PFSK-1 (cell line): ENCODE measurements at regions not wholly inside any gene's neighbourhood (a gene's known extent, or its start where the extent isn't known, plus 50 kb on each side); places are given as distances from the start of the nearest gene placed in this dataset.

Experiments
- FOXP2 ChIP-seq: optimal IDR thresholded peaks from 2 replicates; pipeline ENCODE3; 2011; ENCODE audit warnings: borderline replicate concordance, control low read depth, inconsistent platforms; ENCODE audit not compliant: insufficient read depth; ENCODE audit errors: extremely low read length, extremely low read depth
- POLR2AphosphoS5 ChIP-seq: IDR thresholded peaks from 2 replicates; pipeline ENCODE4 v1.6.1; 2012; ENCODE audit warnings: low read depth, mild to moderate bottlenecking, control low read depth, low read length, moderate library complexity
- SIN3A ChIP-seq: IDR thresholded peaks from 2 replicates; pipeline ENCODE4 v1.6.1; 2012; ENCODE audit warnings: mild to moderate bottlenecking, low read length, moderate library complexity, borderline replicate concordance; ENCODE audit not compliant: insufficient read depth
- TAF1 ChIP-seq: IDR thresholded peaks from 2 replicates; pipeline ENCODE4 v1.6.1; 2012; ENCODE audit warnings: low read length, control low read depth, borderline replicate concordance; ENCODE audit not compliant: insufficient read depth
- TF ChIP-seq, protein P1 (sequence below), 2 experiments: IDR thresholded peaks; 2 replicates each; pipeline versions ENCODE4 v1.6.1 to v1.8.0; 2011 to 2012; ENCODE audit warnings: low read depth in 2 of 2, low read length in 2 of 2, control low read depth in 1 of 2, inconsistent platforms in 1 of 2, mild to moderate bottlenecking in 1 of 2, moderate library complexity in 1 of 2; ENCODE audit not compliant: insufficient read depth in 1 of 2

DNA sequence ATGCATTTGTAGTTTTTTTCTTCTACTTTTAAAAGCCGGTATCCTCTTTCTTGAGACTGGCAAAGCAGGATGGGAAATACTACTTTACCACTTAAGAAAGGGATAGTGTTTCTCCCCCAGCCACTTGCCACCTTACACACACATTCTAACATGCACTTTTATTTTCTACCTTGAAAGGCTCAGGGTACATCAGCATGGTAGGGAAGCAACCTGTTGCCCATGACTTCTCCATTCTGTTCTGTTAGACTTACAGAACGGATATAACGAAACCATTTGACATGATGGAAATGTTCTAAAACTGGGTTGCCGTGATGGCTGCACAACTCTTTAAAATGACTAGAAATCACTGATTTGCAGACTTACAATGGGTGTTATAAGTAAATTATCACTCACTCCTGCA lies 405.5 kb downstream of the SHQ1 start:
- TF ChIP-seq TAF1 (no peak), POLR2AphosphoS5 (no peak), SIN3A (no peak), FOXP2 (no peak)
- TF ChIP-seq, protein P1, sequence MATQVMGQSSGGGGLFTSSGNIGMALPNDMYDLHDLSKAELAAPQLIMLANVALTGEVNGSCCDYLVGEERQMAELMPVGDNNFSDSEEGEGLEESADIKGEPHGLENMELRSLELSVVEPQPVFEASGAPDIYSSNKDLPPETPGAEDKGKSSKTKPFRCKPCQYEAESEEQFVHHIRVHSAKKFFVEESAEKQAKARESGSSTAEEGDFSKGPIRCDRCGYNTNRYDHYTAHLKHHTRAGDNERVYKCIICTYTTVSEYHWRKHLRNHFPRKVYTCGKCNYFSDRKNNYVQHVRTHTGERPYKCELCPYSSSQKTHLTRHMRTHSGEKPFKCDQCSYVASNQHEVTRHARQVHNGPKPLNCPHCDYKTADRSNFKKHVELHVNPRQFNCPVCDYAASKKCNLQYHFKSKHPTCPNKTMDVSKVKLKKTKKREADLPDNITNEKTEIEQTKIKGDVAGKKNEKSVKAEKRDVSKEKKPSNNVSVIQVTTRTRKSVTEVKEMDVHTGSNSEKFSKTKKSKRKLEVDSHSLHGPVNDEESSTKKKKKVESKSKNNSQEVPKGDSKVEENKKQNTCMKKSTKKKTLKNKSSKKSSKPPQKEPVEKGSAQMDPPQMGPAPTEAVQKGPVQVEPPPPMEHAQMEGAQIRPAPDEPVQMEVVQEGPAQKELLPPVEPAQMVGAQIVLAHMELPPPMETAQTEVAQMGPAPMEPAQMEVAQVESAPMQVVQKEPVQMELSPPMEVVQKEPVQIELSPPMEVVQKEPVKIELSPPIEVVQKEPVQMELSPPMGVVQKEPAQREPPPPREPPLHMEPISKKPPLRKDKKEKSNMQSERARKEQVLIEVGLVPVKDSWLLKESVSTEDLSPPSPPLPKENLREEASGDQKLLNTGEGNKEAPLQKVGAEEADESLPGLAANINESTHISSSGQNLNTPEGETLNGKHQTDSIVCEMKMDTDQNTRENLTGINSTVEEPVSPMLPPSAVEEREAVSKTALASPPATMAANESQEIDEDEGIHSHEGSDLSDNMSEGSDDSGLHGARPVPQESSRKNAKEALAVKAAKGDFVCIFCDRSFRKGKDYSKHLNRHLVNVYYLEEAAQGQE (IDR thresholded peaks at IDR 0.05; ENCODE audit: insufficient read depth in 1 of 2, low read depth in 2 of 2, low read length in 2 of 2), result no peak
